ENCODE measurements at regions not wholly inside any gene's neighbourhood (a gene's known extent, or its start where the extent isn't known, plus 50 kb on each side); places are given as distances from the start of the nearest gene placed in this dataset.
"Not testable (repeated sequence)": the region's sequence is repeated elsewhere in the genome, so short reads cannot be mapped to it uniquely, and the experiment has no call there.

DNA sequence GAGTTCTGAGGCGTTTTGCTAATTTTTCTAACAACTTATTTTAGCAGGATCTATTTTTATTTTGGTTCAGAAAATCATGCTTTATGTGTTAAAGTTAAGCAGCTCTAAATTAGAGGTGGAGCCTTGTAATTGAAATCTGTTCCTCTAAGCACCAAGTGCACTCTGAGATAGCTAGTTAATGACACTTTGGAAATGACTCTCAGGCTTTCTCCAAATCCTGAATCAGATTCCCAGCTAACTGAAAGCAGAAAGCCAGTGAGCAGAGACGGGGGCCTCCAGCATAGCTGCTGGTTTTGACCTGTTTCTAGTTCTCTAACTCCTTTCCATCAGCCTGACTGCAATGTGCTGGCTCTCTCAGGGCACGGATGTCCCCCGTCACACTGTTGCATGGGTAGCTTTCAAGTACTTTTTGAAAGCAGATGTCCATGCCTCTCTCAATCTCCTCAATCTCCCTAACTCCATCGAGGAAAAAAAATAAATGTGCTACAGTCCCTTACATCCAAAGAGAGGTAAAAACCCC lies 326.5 kb downstream of the SATB2 start:
- no peak for DNase-seq

DNA sequence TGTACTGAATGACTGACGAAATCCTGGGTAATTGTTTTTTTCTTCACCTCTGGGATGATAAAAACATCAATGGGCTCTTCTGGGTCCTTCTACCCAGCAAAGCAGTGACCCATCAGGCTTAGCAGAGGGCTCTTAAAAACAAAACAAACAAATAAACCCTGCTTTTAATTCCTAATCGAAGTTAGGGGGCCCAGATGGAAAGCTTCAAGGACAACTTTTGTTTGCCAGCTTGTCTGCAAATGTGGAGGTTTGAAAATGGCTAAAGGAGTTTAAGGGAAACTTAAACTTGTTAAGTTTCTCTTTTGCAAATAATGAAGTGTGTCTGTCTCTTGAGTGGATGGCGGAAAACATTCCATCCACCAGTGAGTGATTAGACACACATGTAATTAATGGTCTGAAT lies 327.2 kb downstream of the SATB2 start:
- DNase-seq = no peak

DNA sequence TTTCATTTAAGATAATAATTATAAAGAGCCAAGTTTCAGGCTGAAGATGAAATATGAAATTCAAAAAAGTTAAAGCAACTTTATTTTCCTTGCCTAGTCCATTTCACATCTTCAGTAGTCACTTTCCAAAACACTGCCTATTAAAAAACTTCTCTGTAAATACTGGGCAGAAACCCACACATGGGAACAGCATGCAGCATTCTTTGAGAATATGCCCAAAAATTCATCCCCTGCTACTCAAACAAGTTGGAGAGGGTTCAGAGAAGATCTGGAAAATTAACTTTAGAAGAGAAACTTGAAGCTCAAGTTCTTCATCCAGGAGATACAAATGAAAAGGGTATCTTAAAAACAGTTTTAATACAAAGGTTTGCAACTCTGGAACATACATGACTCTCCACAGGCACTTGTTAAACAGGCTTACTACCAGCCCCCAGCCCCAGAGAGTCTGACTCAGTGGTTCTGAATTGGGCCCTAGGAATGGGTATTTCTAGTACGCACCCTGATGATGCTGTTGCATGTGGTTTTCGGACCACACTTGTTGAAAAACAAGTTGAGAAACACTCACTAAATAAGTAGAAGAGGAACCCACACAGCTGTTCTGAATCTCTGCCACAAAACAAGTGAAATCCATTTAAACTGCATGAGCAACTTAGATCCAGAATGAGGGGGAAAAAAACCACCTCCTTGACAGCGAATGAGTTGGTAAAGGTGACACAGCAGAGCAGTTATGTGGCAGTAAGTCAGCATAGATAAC lies 329.1 kb downstream of the SATB2 start:
- no peak for DNase-seq

DNA sequence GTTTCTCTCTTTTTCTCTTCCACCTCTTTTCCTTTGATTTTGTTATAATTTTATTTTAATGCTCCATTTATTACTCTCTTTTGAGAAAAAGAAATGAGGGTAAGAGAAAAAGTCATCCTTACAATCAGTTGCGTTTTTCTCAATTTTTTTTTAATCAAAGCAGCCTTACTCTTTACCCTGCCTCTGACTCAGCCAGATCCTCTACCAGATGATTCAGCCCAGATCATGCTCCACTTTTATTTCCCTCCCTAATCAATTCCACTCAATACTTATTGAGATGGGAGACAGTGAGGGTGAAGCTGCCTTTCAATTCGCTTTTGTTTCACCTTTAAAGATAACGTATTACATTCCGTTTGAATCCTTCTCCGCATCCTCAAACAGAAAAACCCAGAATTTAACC lies 337.9 kb downstream of the SATB2 start:
- DNase-seq = no peak

DNA sequence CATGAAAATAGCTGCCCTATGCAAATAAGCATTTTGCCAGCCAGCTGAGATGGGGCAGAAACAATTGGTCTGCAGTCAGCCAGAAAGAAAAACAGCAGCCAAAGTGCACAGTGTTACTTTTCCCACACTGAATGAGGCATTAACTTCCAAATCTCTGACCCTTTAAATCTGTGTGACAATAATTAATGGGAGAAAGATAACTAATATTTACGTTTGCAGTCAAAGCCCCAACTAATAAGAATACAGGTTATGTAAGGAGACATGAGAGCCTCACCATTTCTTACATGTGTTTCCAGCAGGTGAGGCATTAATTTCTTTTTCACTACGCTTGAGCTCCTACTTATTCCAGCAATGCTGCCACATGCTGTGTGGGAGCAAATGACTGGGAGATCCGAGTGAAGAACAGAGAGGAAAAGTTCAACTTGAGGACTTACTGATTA lies 339.0 kb downstream of the SATB2 start:
- DNase-seq = no peak

DNA sequence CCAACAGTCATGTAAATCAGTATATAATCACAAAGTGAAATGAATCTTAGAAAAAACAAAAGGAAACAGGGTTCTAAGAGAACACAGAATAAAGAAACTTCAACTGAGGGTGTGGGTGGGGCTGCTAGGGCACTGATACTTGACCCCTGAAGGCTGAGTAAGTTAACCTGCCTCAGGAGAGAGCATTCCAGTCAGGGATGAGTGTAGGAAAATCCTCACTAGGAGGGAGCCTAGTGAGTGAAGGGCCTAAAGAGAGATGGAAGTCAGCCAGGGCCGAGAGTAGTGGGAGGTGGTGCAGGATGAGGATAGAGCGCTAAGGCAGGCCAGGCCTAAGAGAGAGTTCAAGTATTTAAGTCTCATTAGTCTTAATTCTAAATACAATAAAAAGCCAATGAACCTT lies 342.6 kb downstream of the SATB2 start:
- DNase-seq = no peak

DNA sequence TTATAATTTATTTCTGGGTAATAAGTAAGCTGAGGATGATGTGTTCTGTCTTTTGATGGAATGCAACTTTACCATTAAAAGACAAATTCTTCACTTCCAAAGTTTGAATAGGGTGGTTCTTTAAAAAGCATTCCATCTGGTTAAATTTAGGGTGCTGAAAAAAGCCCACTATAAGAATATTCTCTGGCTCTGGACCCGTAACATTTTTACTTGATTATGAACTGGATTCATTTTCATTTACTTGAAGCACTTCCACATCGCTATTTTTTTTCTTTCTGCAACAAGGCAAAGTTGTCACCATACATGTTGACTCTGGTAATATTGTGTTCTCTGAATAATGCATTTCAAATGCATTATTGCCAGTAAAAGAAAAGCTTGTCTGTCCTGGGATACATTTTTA lies 344.6 kb downstream of the SATB2 start:
- no peak for DNase-seq

DNA sequence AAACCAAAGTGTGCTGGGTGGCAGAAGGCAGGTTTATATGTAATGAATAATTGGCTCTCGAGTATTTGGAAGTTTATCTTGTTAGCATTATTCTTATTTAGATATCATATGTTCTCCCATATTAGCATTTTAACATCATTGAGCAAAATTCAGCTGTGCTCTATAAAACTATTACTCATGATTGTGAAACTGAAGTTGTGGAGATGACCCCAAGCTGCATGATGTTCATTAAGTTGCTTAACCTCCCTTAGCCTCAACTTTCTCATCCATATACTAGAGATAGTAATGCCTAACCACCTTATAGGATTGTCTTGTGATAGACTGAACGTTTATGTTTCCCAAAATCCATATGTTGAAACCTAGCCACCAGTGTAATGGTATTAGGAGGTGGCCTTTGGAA lies 346.3 kb downstream of the SATB2 start:
- DNase-seq = no peak

DNA sequence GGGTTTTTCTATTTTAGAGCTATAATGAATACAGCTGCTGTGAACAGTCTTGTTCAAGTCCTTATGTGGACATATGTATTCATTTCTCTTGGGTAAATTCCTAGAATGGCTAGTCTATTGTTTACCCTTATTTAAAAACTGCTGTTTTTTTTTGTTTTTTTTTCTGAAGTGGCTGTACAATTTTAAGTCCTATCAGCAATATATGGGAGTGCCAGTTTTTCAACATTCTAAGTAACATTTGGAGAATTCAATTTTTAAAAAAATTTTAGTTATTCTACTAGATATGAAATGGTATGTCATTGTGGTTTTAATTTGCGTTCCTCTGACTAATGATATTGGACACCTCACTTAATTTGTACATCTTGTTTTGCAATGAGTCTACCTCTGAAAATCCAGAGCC lies 349.7 kb downstream of the SATB2 start:
- DNase-seq = no peak

DNA sequence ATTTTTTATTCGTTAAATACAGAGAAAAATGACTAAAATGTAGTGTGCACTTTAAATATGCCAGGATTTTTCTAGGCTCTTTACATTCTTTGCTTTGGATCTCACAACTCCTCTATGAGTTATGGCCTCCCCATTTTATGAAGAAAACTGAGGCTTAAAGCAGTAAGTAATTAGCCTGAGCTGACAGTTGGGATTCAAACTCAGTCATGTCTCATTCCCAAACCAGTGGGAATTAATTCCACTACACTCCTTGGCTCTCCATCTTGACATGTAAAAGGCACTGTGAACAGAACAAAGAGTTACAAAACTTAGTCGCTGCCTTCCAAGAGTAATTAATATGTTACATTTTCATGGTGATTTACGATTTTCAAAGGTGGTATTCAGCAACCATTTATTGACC lies 351.9 kb downstream of the SATB2 start:
- no peak for DNase-seq

DNA sequence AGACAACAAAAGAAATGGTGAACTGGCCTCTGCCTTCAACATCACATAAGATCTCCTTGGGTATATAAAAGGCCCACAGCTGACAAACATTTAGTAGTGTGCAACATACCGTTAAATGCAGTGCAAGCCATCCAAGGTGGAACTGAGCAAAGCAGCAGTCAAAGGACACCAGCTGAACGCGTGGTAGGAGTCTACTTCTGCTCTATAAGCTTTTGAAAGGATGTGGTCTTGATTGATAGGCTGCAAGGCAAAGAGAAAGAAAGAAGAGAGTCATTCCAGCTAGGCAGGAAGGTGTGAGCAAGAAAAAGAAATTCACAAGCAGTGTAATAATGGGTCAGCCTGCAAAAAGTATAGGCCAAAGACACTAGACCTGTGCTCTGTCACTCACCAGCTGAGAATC lies 356.3 kb downstream of the SATB2 start:
- no peak for DNase-seq

DNA sequence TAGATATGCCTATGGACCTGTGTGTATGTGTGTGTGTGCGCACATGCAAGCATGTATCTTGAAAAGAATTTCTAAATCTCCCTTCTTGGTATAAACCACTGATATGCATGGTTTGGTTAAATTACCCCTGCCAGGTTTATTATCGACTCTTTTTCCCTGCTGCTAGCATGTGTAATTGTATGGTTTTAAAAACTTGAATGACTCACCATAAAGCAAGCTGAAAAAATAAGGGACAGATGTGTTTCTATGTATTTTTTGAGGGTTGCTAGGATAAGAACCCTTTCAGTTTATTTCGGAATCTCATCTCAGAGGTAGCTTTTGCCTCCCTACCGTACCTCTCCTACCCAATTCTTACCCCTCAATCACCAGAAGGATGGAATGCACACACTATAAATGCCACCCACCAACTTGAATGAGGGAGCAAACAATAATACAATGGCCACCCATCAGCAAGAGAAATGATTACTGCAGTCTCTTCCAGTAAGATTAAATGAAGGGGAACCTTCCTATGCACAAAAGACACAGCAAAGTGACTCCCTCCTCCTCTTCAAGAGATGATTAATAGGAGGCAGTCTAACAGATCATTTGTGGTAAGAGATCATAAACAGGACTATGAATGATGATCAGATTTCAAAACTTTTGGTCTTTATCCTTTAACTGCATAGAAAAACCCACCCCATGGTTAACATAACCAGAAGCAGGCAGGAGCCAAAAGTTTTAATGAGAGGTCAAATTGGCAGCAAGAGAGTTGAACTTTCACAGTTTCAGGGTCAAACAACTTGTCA lies 357.2 kb downstream of the SATB2 start:
- DNase-seq = no peak

DNA sequence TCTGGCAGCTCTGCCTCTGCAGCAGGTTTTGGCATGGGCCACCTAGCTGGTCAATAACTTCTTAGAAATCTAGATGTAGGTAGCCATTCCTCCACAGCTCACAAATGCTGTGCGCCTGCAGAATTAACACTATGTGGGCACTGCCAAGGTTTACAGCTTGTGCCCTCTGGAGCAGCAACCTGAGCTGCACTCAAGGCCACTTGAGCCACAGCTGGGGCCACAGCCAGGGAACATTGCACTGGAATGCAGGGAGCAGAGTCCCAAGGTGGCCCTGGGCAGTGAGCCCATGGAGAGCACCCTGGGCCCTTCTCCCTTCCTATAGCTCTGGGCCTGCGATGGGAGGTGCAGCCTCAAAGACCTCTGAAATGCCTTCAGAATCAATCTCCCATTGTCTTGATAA lies 365.3 kb downstream of the SATB2 start:
- DNase-seq = no peak

DNA sequence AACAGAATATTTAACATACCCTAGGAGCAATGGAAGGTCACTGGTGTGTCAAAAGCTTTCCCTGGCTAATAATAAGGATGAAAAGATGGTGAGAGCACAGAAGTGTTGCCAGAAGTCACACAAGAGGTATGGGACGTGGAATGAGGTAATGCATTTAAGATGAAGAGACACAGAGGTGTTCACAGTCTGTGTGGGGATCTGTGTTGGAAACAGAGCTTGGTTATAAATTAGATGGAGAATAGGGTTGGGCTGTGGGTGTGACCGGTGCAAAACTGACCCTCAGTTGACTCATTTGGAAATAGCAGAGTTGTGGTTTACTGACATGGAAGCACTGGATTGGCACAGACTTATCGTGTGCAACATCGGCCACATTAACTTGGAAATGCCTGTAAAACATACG lies 372.5 kb downstream of the SATB2 start:
- no peak for DNase-seq

DNA sequence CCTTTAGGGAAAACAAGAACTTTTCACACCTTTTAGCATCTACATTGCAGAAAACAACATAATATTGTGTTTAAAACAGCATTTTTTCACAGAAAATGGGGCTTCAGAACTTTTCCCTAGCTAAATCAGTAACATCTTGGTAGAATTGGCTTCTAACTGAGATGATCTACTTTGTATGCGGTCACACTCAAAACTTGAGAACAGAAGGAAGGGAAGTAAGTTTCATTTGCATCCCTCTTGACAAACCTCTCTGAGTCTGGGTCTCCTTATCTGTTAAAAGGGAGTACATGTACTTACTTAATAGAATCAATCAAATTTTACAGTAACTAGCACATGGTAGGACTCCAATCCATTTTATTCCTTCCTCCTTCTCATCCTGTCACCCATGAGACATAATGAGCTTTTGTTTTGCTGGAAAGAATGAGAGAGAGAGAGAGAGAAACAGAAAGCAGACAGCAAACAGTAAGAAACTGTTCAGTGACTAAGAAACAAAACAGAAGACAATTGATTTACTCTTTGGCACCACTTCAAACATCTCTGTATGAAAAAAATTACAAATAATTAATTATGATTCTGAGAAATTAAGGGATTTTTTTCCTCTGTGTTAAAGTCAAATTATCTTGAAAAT lies 387.3 kb downstream of the SATB2 start:
- no peak for DNase-seq

DNA sequence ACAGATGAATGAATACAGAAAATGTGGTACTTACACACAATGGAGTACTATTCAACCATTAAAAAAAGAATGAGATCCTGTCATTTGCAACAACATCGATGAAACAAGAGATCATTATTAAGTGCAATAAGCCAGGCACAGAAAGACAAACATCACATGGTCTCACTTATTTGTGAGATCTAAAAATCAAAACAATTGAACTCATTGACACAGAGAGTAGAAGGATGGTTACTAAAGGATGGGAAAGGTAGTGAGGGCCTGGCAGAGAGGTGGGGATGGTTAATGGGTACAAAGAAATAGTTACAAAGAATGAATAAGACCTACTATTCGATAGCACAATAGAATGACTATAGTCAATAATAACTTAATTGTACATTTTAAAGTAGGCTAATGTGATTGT lies 393.5 kb downstream of the SATB2 start:
- no peak for DNase-seq

DNA sequence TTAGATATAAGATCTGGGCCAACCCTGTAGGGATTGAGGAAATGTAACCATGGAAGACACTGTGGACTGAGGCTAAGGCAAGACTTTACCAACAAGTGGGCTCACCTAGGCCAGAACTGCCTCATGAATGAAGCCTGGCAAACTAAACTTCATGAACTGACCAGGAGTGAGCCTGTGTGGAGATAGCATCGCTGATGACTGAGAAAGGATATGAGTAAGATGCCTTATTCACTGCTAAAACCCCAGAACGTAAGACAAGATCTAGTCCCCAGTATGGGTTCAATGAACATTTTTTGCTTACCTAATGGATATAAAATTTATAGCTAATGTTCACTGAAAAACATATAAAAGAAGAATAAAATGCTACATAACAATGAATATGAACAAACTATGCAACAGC lies 399.8 kb downstream of the SATB2 start:
- no peak for DNase-seq

DNA sequence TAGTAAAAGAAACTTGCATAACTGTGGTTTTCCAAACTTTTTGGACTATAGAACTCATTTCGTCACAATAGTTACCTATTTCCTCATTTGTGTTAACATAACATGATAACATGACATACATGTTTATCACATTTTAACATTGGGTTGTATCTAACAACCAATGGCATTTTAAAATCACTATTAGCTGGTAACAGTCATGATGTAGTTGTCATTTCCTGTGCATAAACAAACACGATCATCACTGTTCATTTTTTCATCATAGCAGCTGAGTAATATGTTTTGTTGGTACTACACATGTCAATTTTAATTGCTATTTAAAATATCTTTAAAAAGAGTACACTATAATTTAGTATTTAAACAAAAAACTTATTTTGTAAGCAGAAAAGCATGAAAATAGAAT lies 402.4 kb downstream of the SATB2 start:
- DNase-seq = no peak

DNA sequence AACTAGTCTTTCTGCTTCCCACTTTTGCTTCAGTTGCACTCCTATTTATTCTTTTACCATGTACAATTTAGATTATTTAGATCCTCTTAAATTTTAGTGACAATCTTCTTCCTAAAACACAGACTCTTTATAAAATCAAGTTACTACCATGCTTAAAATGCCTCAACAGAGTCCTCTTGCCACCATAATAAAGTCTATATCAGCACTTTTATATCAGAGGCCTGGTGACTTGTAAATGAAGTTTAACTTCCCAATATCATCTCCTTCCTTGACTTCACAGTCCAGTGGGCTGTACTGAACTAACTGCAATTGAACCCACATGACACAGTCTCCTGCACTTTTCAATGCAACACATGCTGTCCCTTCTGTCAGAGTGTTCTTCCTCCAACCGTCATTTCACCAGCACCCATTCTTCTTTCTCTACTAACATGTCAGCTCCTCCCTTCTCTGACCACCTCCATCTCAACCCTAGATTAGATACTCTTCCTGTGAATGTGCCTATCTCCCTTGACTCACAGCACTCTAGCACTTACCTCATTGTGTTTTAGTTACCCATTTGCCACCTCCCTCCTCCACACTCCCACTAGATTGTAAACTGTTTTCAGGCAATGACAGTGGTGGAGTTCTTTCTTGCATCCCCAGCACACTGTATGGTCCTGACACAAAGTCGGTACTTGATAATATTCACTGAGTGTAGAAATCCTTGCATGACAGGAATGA lies 414.9 kb downstream of the SATB2 start:
- no peak for DNase-seq

DNA sequence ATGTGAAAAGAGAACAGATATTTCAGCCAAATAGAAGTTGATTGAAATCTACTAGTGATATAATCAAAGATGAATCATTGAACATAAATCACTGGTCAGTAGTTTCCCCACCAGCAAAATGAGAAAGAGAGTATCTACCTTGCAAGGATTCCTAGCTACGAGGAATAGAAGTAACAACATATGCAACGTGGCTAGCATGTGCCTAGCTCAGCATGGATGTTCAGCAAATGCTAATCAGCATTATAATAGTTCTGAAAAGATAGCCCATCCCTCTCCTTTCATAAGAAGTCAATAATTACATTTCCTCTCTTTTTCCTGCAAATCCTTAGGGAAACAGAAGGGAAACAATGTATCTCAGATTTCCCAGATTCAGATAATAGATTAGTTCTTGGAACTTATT lies 417.2 kb downstream of the SATB2 start:
- no peak for DNase-seq

DNA sequence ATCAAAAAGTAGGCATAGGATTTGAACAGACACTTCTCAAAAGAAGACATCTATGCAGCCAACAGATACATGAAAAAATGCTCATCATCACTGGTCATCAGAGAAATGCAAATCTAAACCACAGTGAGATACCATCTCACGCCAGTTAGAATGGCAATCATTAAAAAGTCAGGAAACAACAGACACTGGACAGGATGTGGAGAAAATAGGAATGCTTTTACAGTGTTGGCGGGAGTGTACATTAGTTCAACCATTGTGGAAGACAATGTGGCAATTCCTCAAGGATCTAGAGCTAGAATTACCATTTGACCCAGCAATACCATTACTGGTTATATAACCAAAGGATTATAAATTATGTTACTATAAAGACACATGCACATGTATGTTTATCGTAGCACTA lies 424.0 kb downstream of the SATB2 start:
- DNase-seq = not testable (repeated sequence)

DNA sequence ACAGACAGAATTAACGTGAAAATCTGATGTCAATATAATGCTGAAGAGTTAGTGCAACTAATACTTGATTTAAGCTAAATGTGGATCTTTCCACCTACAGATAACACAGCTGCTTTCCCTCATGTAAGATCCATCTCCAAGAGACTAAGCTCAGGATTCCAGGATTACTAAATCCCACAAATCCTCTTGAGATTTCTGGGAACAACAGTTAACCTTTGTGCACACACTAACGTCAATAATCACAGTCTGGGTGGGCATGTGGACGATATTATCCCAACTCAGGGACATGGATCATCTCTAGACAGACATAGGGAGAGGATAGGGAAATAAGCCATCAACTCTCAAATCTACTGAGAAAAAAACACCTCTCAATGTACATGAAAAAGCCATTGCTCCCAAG lies 432.6 kb downstream of the SATB2 start:
- no peak for DNase-seq

DNA sequence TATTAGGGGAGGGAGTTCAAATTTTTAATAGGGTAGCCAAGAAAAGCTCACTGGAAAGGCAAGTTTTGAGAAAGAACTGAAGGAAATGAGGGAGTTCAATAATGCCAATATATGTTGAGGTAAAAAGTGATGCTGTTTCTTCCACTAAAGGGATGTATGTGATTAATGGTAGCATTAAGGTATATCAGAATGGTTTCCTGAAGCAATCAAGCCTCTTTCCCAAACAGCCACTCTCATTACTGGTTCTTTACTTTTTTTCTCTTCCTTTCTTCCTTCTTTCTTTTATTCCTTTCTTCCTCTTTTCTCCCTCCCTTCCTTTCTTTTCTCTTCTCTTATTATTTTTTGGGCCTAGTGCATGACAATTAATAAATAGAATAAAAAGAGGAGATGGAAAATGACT lies 433.5 kb downstream of the SATB2 start:
- DNase-seq = no peak
